ENCODE measurements at regions not wholly inside any gene's neighbourhood (a gene's known extent, or its start where the extent isn't known, plus 50 kb on each side); places are given as distances from the start of the nearest gene placed in this dataset.

DNA sequence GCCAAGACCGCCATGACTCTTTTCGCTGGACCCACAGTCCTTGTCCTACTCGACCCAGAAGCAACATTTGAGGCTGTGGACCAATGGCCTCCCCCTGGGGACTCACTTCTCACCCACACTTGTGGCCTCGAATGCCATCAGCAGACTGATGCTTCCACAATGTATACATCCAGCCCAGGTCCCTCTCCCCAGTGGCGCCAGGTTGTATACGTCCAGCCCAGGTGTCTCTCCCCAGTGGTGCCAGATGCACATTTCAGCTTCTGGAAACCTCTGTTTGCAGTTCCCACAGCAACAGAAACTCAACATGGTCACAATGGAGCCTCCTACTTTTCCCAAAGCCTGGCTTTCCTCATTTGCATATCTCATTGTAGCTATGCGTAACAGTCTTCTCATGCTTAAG is 210.5 kb upstream of the RNF32 start:
- TF ChIP-seq, protein P1, sequence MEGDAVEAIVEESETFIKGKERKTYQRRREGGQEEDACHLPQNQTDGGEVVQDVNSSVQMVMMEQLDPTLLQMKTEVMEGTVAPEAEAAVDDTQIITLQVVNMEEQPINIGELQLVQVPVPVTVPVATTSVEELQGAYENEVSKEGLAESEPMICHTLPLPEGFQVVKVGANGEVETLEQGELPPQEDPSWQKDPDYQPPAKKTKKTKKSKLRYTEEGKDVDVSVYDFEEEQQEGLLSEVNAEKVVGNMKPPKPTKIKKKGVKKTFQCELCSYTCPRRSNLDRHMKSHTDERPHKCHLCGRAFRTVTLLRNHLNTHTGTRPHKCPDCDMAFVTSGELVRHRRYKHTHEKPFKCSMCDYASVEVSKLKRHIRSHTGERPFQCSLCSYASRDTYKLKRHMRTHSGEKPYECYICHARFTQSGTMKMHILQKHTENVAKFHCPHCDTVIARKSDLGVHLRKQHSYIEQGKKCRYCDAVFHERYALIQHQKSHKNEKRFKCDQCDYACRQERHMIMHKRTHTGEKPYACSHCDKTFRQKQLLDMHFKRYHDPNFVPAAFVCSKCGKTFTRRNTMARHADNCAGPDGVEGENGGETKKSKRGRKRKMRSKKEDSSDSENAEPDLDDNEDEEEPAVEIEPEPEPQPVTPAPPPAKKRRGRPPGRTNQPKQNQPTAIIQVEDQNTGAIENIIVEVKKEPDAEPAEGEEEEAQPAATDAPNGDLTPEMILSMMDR (conservative IDR thresholded peaks at IDR 0.05), result no peak
- no peak; the same call in 1 of the 2 replicates for TF ChIP-seq ZFX (IDR thresholded peaks at IDR 0.05)

Measured in C4-2B (cell line).